Loucy (cell line): ENCODE measurements at regions not wholly inside any gene's neighbourhood (a gene's known extent, or its start where the extent isn't known, plus 50 kb on each side); places are given as distances from the start of the nearest gene placed in this dataset.

Experiments used
- H2AFZ ChIP-seq: fragments of 200-600 bp; sonication (generic); 2 replicates; pipeline ENCODE4 v1.6.0; 2016; ENCODE audit warnings: antibody characterized with exemption, mild to moderate bottlenecking, low read length, moderate library complexity
- H3F3A ChIP-seq: fragments of 200-600 bp; 2 replicates; pipeline ENCODE4 v1.6.0; 2016; ENCODE audit warnings: antibody characterized with exemption, low read depth, mild to moderate bottlenecking
- H3K27me3 ChIP-seq: fragments of 200-600 bp; sonication (generic); 2 replicates; pipeline ENCODE4 v1.6.1; 2014; ENCODE audit warnings: low read length, mild to moderate bottlenecking; ENCODE audit not compliant: insufficient read depth, poor library complexity, severe bottlenecking
- H3K36me3 ChIP-seq: fragments of 200-600 bp; sonication (generic); 2 replicates; pipeline ENCODE4 v1.6.1; 2016; ENCODE audit warnings: low read length; ENCODE audit not compliant: insufficient read depth
- H3K4me1 ChIP-seq: fragments of 200-600 bp; sonication (generic); 2 replicates; pipeline ENCODE4 v1.5.1; 2014; ENCODE audit warnings: low read length, mild to moderate bottlenecking; ENCODE audit not compliant: insufficient read depth, poor library complexity, severe bottlenecking
- H3K4me2 ChIP-seq: fragments of 200-600 bp; sonication (generic); 2 replicates; pipeline ENCODE4 v1.6.0; 2014; ENCODE audit warnings: antibody characterized with exemption, low read length, low read depth, mild to moderate bottlenecking; ENCODE audit not compliant: poor library complexity, severe bottlenecking
- H3K4me3 ChIP-seq: fragments of 200-600 bp; sonication (generic); 2 replicates; pipeline ENCODE4 v1.5.1; 2014; ENCODE audit warnings: low read length, mild to moderate bottlenecking, mixed read lengths; ENCODE audit not compliant: poor library complexity, severe bottlenecking
- H3K79me2 ChIP-seq: fragments of 200-600 bp; sonication (generic); 2 replicates; pipeline ENCODE4 v1.6.1; 2014; ENCODE audit warnings: low read length; ENCODE audit not compliant: insufficient read depth
- H3K9ac ChIP-seq: fragments of 200-600 bp; sonication (generic); 2 replicates; pipeline ENCODE4 v1.6.0; 2014; ENCODE audit warnings: mild to moderate bottlenecking, low read depth, low read length, moderate library complexity; ENCODE audit not compliant: poor library complexity, severe bottlenecking
- H3K9me2 ChIP-seq: fragments of 200-600 bp; sonication (generic); replicated peaks from 2 replicates; pipeline ENCODE4 v1.6.1; 2016; ENCODE audit warnings: low read depth, low read length, mixed read lengths
- H3K9me3 ChIP-seq: fragments of 200-600 bp; sonication (generic); 2 replicates; pipeline ENCODE4 v1.6.1; 2014; ENCODE audit warnings: mild to moderate bottlenecking, antibody characterized with exemption, low read length, low read depth; ENCODE audit not compliant: insufficient read depth
- H4K20me1 ChIP-seq: fragments of 200-600 bp; sonication (generic); 2 replicates; pipeline ENCODE4 v1.6.0; 2014; ENCODE audit warnings: antibody characterized with exemption, low read length, mild to moderate bottlenecking; ENCODE audit not compliant: insufficient read depth, poor library complexity, severe bottlenecking
- EZH2phosphoT487 ChIP-seq: fragments of 200-600 bp; IDR thresholded peaks from 2 replicates; pipeline ENCODE4 v1.6.1; 2018; ENCODE audit warnings: antibody characterized with exemption, mild to moderate bottlenecking, moderate library complexity, borderline replicate concordance
- TF ChIP-seq, protein P1 (sequence below): fragments of 200-600 bp; sonication (generic); conservative IDR thresholded peaks from 2 replicates; pipeline ENCODE4 v1.5.1; 2014; ENCODE audit warnings: mild to moderate bottlenecking, antibody characterized with exemption, low read length

DNA sequence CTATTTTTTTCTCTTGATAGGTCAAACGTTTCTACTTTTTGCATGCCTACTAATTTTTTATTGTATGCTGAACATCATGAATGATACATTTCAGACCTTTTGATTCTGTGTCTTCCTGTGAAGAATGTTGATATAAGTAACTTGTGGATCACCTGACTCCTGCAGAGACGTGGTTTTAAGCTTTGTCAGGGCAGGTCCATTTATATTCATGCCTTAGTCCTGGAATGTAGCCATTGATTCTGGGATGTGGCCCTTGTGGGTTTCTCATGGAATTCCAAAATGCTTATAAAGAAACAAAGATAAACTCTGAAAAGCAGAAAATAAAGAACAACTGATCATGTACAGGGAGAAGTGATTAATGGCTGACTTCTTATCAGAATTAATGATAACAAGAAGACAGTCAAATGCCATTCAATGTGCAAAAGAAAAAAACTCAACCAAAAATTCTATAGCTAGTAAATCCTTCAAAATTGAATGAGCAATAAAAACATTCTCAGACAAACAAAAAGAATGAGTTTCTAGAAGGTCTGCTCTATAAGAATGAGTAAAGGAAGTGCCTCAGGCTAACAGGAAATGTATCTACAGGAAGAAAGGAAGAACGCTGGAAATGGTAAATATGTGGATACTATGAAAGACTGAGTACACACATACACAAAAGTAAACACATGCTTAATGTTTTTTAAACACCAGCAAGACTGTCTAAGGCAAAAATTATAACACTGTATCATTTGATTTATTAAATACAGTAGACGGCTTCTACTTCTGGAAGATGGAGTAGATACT, 284.8 kb upstream of the DIO3 start:
- no peak overlapping the region for H3K4me2 ChIP-seq

DNA sequence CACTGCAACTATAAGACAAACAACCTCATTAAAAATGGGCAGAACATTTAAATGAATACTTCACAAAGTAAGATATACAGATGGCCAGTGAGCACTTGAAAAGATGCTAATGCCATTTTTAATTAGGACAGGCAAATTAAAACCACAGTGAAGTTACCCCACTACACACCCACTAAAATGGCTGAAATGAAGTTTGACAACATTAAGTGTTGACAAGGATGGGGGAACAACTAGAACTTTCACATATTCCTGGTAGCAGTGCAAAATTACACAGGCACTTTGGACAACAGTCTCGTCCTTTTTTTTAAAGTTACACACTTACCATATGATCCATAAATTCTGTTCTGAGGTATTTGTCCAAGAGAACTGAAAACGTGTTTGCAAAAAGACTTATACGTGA, 278.9 kb upstream of the DIO3 start:
- H3K9me2 ChIP-seq = no peaks in the 10 kb centered on the region
- no peak overlapping the region for H2AFZ ChIP-seq
- H3K27me3 ChIP-seq = no peaks in the 10 kb centered on the region
- H3K4me2 ChIP-seq = no peak overlapping the region
- TF ChIP-seq EZH2phosphoT487 = no peak
- TF ChIP-seq, protein P1, sequence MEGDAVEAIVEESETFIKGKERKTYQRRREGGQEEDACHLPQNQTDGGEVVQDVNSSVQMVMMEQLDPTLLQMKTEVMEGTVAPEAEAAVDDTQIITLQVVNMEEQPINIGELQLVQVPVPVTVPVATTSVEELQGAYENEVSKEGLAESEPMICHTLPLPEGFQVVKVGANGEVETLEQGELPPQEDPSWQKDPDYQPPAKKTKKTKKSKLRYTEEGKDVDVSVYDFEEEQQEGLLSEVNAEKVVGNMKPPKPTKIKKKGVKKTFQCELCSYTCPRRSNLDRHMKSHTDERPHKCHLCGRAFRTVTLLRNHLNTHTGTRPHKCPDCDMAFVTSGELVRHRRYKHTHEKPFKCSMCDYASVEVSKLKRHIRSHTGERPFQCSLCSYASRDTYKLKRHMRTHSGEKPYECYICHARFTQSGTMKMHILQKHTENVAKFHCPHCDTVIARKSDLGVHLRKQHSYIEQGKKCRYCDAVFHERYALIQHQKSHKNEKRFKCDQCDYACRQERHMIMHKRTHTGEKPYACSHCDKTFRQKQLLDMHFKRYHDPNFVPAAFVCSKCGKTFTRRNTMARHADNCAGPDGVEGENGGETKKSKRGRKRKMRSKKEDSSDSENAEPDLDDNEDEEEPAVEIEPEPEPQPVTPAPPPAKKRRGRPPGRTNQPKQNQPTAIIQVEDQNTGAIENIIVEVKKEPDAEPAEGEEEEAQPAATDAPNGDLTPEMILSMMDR = no peak
- no peak overlapping the region for H3K9ac ChIP-seq
- H3K4me3 ChIP-seq = no peak overlapping the region
- no peaks in the 10 kb centered on the region for H3F3A ChIP-seq
- no peaks in the 10 kb centered on the region for H3K4me1 ChIP-seq
- no peaks in the 10 kb centered on the region for H4K20me1 ChIP-seq
- H3K36me3 ChIP-seq = no peaks in the 10 kb centered on the region
- H3K9me3 ChIP-seq = 0 out of 2 replicates have a peak, but pooled peaks cover 2% of the 10 kb centered on the region
- no peaks in the 10 kb centered on the region for H3K79me2 ChIP-seq

More for the DNA sequence above, 284.8 kb upstream of the DIO3 start:
- no peaks in the 10 kb centered on the region for H3F3A ChIP-seq
- H3K27me3 ChIP-seq = no peaks in the 10 kb centered on the region
- TF ChIP-seq EZH2phosphoT487 = no peak
- TF ChIP-seq, protein P1 = no peak
- H3K4me3 ChIP-seq = no peak overlapping the region
- no peaks in the 10 kb centered on the region for H3K4me1 ChIP-seq
- no peaks in the 10 kb centered on the region for H3K36me3 ChIP-seq
- no peaks in the 10 kb centered on the region for H4K20me1 ChIP-seq
- H3K9me2 ChIP-seq = no peaks in the 10 kb centered on the region
- no peak overlapping the region for H3K9ac ChIP-seq
- H3K79me2 ChIP-seq = no peaks in the 10 kb centered on the region
- H3K9me3 ChIP-seq = 0 out of 2 replicates have a peak, but pooled peaks cover 2% of the 10 kb centered on the region
- no peak overlapping the region for H2AFZ ChIP-seq

DNA sequence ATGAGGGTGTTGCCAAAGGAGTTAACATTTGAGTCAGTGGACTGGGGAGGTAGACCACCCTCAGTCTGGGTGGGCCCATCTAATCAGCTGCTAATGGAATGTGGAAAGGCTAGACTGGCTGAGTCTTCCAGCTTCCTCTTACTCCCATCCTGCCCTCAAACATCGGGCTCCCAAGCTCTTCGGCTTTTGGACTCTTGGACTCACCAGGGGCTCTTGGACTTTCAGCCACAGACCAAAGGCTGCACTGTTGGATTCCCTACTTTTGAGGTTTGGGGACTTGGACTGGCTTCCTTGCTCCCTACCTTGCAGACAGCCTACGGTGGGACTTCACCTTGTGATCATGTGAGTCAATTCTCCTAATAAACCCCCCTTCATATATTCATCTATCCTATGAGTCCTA, 276.6 kb upstream of the DIO3 start:
- H3K9me3 ChIP-seq = no peaks in the 10 kb centered on the region
- H2AFZ ChIP-seq = no peak overlapping the region
- TF ChIP-seq, protein P1 = no peak
- no peak for TF ChIP-seq EZH2phosphoT487
- no peaks in the 10 kb centered on the region for H3K27me3 ChIP-seq
- H3K4me1 ChIP-seq = no peaks in the 10 kb centered on the region
- H3K79me2 ChIP-seq = no peaks in the 10 kb centered on the region
- no peaks in the 10 kb centered on the region for H4K20me1 ChIP-seq
- H3K9me2 ChIP-seq = no peaks in the 10 kb centered on the region
- H3K4me3 ChIP-seq = no peak overlapping the region
- H3K36me3 ChIP-seq = no peaks in the 10 kb centered on the region
- H3K4me2 ChIP-seq = no peak overlapping the region
- H3F3A ChIP-seq = no peaks in the 10 kb centered on the region
- H3K9ac ChIP-seq = no peak overlapping the region
